Endothelial cell of umbilical vein (primary cell): ENCODE measurements at regions not wholly inside any gene's neighbourhood (a gene's known extent, or its start where the extent isn't known, plus 50 kb on each side); places are given as distances from the start of the nearest gene placed in this dataset.

Experiments used
- BruUV-seq: library from RNA; stranded (reverse); fragments of 400-500 nt; replicated peaks from 2 replicates; lab custom pipeline; 2021; lab: Mats Ljungman, UMichigan
- CTCF ChIA-PET: fragments of 300-600, 350-600 bp; sonication (Branson Sonifier 250); formaldehyde crosslinking; loops from one replicate; lab custom pipeline; 2021; ENCODE audit warnings: antibody characterized with exemption, inconsistent platforms; lab: Charles Lee
- POLR2A ChIA-PET: fragments of 300-600, 350-600 bp; sonication (Branson Sonifier 250); formaldehyde crosslinking; loops from one replicate; lab custom pipeline; 2021; ENCODE audit warnings: antibody characterized with exemption, inconsistent platforms; lab: Charles Lee
- DNase-seq: peaks from one replicate; pipeline ENCODE4 v3.0.0-alpha.2; 2011; ENCODE audit warnings: low read depth, low spot score
- FAIRE-seq: peaks from 2 replicates; lab custom pipeline; 2011; peaks lifted over from hg19 to GRCh38; lab: Jason Lieb, UNC
- H2AFZ ChIP-seq: 2 replicates; pipeline ENCODE4 v1.6.0; 2012; ENCODE audit warnings: low read depth, low read length, control low read depth, inconsistent platforms
- H3K27ac ChIP-seq: 2 replicates; pipeline ENCODE4 v1.5.1; 2011; ENCODE audit warnings: low read depth, mild to moderate bottlenecking, control low read depth, low read length, moderate library complexity; ENCODE audit not compliant: insufficient read depth
- H3K27me3 ChIP-seq, 2 experiments: 2 replicates each; pipeline versions ENCODE4 v1.6.0 to v1.6.1; 2011; ENCODE audit warnings: low read length in 2 of 2, mixed read lengths in 1 of 2; ENCODE audit not compliant: control insufficient read depth in 2 of 2, insufficient read depth in 2 of 2
- H3K36me3 ChIP-seq, 2 experiments: 2 replicates in 1 of 2; 3 replicates in 1 of 2; pipeline ENCODE4 v1.5.1; 2011; ENCODE audit warnings: low read length in 2 of 2, mild to moderate bottlenecking in 1 of 2, moderate library complexity in 1 of 2; ENCODE audit not compliant: control insufficient read depth in 2 of 2, insufficient read depth in 2 of 2; ENCODE audit errors: extremely low read depth in 1 of 2
- H3K4me1 ChIP-seq: 3 replicates; pipeline ENCODE4 v1.5.1; 2011; ENCODE audit warnings: mild to moderate bottlenecking, low read length; ENCODE audit not compliant: control insufficient read depth, insufficient read depth; ENCODE audit errors: extremely low read depth
- H3K4me2 ChIP-seq: 2 replicates; pipeline ENCODE4 v1.6.1; 2011; ENCODE audit warnings: low read length, control low read depth, mixed read lengths; ENCODE audit not compliant: insufficient read depth
- H3K4me3 ChIP-seq, 3 experiments: fragments of 200-600 bp in 1 of 3; sonication (generic), shearing (Covaris generic) in 1 of 3; replicated peaks in 1 of 3; 2 replicates each; pipeline ENCODE4 v1.5.1; 2011 to 2016; ENCODE audit warnings: control low read depth in 3 of 3, low read length in 3 of 3, mild to moderate bottlenecking in 2 of 3, inconsistent platforms in 1 of 3, low read depth in 1 of 3, moderate library complexity in 1 of 3; ENCODE audit not compliant: insufficient read depth in 1 of 3
- H3K79me2 ChIP-seq: 2 replicates; pipeline ENCODE4 v1.6.0; 2012; ENCODE audit warnings: low read length, inconsistent platforms; ENCODE audit not compliant: control insufficient read depth, insufficient read depth
- H3K9ac ChIP-seq: replicated peaks from 2 replicates; pipeline ENCODE3; 2011; ENCODE audit warnings: low read length, control low read depth; ENCODE audit not compliant: insufficient read depth; ENCODE audit errors: extremely low read depth
- H3K9me1 ChIP-seq: replicated peaks from 3 replicates; pipeline ENCODE4 v1.6.0; 2011; ENCODE audit warnings: mild to moderate bottlenecking, low read length; ENCODE audit not compliant: control insufficient read depth, insufficient read depth; ENCODE audit errors: extremely low read depth
- H3K9me3 ChIP-seq: replicated peaks from 2 replicates; pipeline ENCODE4 v1.5.1; 2012; ENCODE audit warnings: low read length, inconsistent platforms; ENCODE audit not compliant: control insufficient read depth, insufficient read depth
- H4K20me1 ChIP-seq: replicated peaks from 2 replicates; pipeline ENCODE3; 2011; ENCODE audit warnings: mild to moderate bottlenecking, low read length; ENCODE audit not compliant: control insufficient read depth, insufficient read depth; ENCODE audit errors: extremely low read depth
- CTCF ChIP-seq, 2 donors: IDR thresholded peaks; 1 replicate in 1 of 2; 2 replicates in 1 of 2; pipeline ENCODE4 v1.5.1; 2011; ENCODE audit warnings: low read length in 2 of 2, mild to moderate bottlenecking in 2 of 2, moderate library complexity in 2 of 2, control low read depth in 1 of 2, inconsistent platforms in 1 of 2, low read depth in 1 of 2; ENCODE audit not compliant: insufficient read depth in 1 of 2; ENCODE audit errors: extremely low read depth in 1 of 2
- EZH2 ChIP-seq: IDR thresholded peaks from 2 replicates; pipeline ENCODE4 v1.6.1; 2012; ENCODE audit warnings: borderline replicate concordance, low read depth, mild to moderate bottlenecking, moderate library complexity, low read length, inconsistent platforms; ENCODE audit not compliant: severe bottlenecking
- FOS ChIP-seq: IDR thresholded peaks from 2 replicates; pipeline ENCODE4 v1.6.1; 2011; ENCODE audit warnings: mild to moderate bottlenecking, low read length, moderate library complexity, borderline replicate concordance; ENCODE audit not compliant: insufficient read depth
- GATA2 ChIP-seq: IDR thresholded peaks from 2 replicates; pipeline ENCODE4 v1.7.0; 2011; ENCODE audit warnings: low read depth, mild to moderate bottlenecking, moderate library complexity, mixed read lengths, low read length; ENCODE audit not compliant: insufficient read length, insufficient read depth
- JUN ChIP-seq: IDR thresholded peaks from 2 replicates; pipeline ENCODE4 v1.6.1; 2011; ENCODE audit warnings: borderline replicate concordance, low read depth; ENCODE audit not compliant: insufficient read length, insufficient read depth
- MAX ChIP-seq: IDR thresholded peaks from 2 replicates; pipeline ENCODE4 v1.6.1; 2011; ENCODE audit not compliant: insufficient read depth, insufficient read length
- POLR2A ChIP-seq: IDR thresholded peaks from 2 replicates; pipeline ENCODE4 v1.6.1; 2012; ENCODE audit warnings: low read depth, mild to moderate bottlenecking, control low read depth, low read length
- POLR2AphosphoS5 ChIP-seq: IDR thresholded peaks from 2 replicates; pipeline ENCODE4 v1.6.1; 2012; ENCODE audit warnings: low read depth, mild to moderate bottlenecking, control low read depth, low read length, moderate library complexity; ENCODE audit not compliant: insufficient read depth
- dilution Hi-C: fragments of 300-500 bp; cut with MboI; formaldehyde crosslinking; loops from one replicate; pipeline ENCODE4 v1.15.0; 2019; ENCODE audit warnings: low sequenced_read_pairs; ENCODE audit not compliant: extremely low pct_ligation_motif_present
- intact Hi-C: fragments of 100-400 bp; cut with micrococcal nuclease; formaldehyde crosslinking; loops from one replicate; pipeline ENCODE4 v1.10.0; 2022

GRCh38 chr15:20358066-20358778 lies 183.4 kb downstream of the GOLGA6L6 start:
- FAIRE-seq, result no peak
- no peaks in the 10 kb centered on the region for H3K79me2 ChIP-seq
- CTCF ChIA-PET, result no interaction called here
- dilution Hi-C loops (no loop called here), intact Hi-C loops (no loop called here)
- no peaks in the 10 kb centered on the region for H4K20me1 ChIP-seq
- DNase-seq, result no peak
- no peak overlapping the region for H2AFZ ChIP-seq
- peaks cover 33% of the 10 kb centered on the region for H3K9me3 ChIP-seq
- TF ChIP-seq CTCF (IDR thresholded peaks at IDR 0.05; ENCODE audit: extremely low read depth in 1 of 2, insufficient read depth in 1 of 2, low read depth in 1 of 2, low read length in 2 of 2), result no peak
- TF ChIP-seq GATA2, result no peak
- no peak for TF ChIP-seq POLR2AphosphoS5
- TF ChIP-seq EZH2, result no peak
- no peak for TF ChIP-seq FOS
- no peak for TF ChIP-seq MAX
- TF ChIP-seq JUN, result no peak
- TF ChIP-seq POLR2A, result no peak
- H3K4me2 ChIP-seq, result no peak overlapping the region
- no peaks in the 10 kb centered on the region for H3K27me3 ChIP-seq
- BruUV-seq, result no TSS peak
- H3K9ac ChIP-seq, result no peak overlapping the region
- no peaks in the 10 kb centered on the region for H3K36me3 ChIP-seq
- H3K9me1 ChIP-seq, result no peaks in the 10 kb centered on the region
- H3K27ac ChIP-seq, result no peak overlapping the region
- H3K4me1 ChIP-seq, result no peaks in the 10 kb centered on the region
- H3K4me3 ChIP-seq, result no peak overlapping the region
- POLR2A ChIA-PET, result no interaction called here
